OCI-LY7 (cell line): ENCODE measurements at regions not wholly inside any gene's neighbourhood (a gene's known extent, or its start where the extent isn't known, plus 50 kb on each side); places are given as distances from the start of the nearest gene placed in this dataset.

Source experiments
- EZH2phosphoT487 ChIP-seq: fragments of 200-600 bp; sonication (generic); IDR thresholded peaks from 2 replicates; pipeline ENCODE4 v1.6.1; 2018; ENCODE audit warnings: low read depth, borderline replicate concordance, mild to moderate bottlenecking, mixed run types, antibody characterized with exemption, low read length, moderate library complexity, mixed read lengths
- TF ChIP-seq, protein P1 (sequence below): fragments of 200-600 bp; sonication (generic); conservative IDR thresholded peaks from 2 replicates; pipeline ENCODE4 v1.5.1; 2014; ENCODE audit warnings: mild to moderate bottlenecking, antibody characterized with exemption, low read length, moderate library complexity, mixed read lengths

DNA sequence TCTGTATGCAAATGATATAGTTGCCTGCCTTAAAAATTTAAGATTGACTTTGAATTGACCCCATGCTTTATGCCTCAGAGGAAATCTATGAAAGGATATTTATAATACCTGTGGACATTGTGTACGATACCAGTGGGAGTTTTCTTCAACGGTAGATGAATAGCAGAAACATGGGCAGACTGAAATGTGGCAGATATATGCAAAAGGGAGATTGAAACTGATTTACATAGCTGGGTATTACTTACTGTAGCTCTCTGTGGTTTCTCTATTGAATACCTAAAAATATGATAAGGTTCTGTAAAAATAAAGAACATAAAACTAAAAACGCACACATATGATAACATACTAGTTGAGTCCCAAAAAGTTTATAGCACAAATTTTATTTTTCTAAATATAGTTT is 345.2 kb upstream of the PCSK5 start:
- TF ChIP-seq, protein P1, sequence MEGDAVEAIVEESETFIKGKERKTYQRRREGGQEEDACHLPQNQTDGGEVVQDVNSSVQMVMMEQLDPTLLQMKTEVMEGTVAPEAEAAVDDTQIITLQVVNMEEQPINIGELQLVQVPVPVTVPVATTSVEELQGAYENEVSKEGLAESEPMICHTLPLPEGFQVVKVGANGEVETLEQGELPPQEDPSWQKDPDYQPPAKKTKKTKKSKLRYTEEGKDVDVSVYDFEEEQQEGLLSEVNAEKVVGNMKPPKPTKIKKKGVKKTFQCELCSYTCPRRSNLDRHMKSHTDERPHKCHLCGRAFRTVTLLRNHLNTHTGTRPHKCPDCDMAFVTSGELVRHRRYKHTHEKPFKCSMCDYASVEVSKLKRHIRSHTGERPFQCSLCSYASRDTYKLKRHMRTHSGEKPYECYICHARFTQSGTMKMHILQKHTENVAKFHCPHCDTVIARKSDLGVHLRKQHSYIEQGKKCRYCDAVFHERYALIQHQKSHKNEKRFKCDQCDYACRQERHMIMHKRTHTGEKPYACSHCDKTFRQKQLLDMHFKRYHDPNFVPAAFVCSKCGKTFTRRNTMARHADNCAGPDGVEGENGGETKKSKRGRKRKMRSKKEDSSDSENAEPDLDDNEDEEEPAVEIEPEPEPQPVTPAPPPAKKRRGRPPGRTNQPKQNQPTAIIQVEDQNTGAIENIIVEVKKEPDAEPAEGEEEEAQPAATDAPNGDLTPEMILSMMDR = no peak
- TF ChIP-seq EZH2phosphoT487 = no peak
